ENCODE measurements at regions not wholly inside any gene's neighbourhood (a gene's known extent, or its start where the extent isn't known, plus 50 kb on each side); places are given as distances from the start of the nearest gene placed in this dataset.
"Not testable (repeated sequence)": the region's sequence is repeated elsewhere in the genome, so short reads cannot be mapped to it uniquely, and the experiment has no call there.

GRCh38 chr3:30471796-30472489, 134.5 kb upstream of the TGFBR2 start:
- Histone ChIP-seq H3K4me1 (ENCODE audit: control insufficient read depth, insufficient read depth, low read length, unreplicated experiment) (peaks cover 48% of the 10 kb centered on the region), H3K27me3 (ENCODE audit: insufficient read depth, low read length) (no peaks in the 10 kb centered on the region), H3K79me2 (ENCODE audit: control insufficient read depth, insufficient read depth, low read length, unreplicated experiment) (no peaks in the 10 kb centered on the region), H3K27ac (ENCODE audit: low read depth, low read length) (no peak overlapping the region), H2AFZ (ENCODE audit: low read length, unreplicated experiment) (peak overlapping the region; percentile 57), H3K36me3 (ENCODE audit: insufficient read depth, low read length) (0 out of 2 replicates have a peak, but pooled peaks cover 4% of the 10 kb centered on the region), H3K4me3 (ENCODE audit: low read depth, low read length) (no peak overlapping the region)

GRCh38 chr3:30473374-30474051, 132.9 kb upstream of the TGFBR2 start:
- H3K4me1 ChIP-seq (ENCODE audit: control insufficient read depth, insufficient read depth, low read length, unreplicated experiment), result peaks cover 53% of the 10 kb centered on the region
- H3K79me2 ChIP-seq (ENCODE audit: control insufficient read depth, insufficient read depth, low read length, unreplicated experiment), result no peaks in the 10 kb centered on the region
- no peak overlapping the region for H3K4me3 ChIP-seq (ENCODE audit: low read depth, low read length)
- 0 out of 2 replicates have a peak, but pooled peaks cover 4% of the 10 kb centered on the region for H3K36me3 ChIP-seq (ENCODE audit: insufficient read depth, low read length)
- H3K27ac ChIP-seq (ENCODE audit: low read depth, low read length), result peak overlapping the region; percentile 86
- H3K27me3 ChIP-seq (ENCODE audit: insufficient read depth, low read length), result no peaks in the 10 kb centered on the region
- H2AFZ ChIP-seq (ENCODE audit: low read length, unreplicated experiment), result peak overlapping the region; percentile 46

GRCh38 chr3:30474371-30474770, 132.0 kb upstream of the TGFBR2 start:
- H3K4me3 ChIP-seq (ENCODE audit: low read depth, low read length), result no peak overlapping the region
- H3K27ac ChIP-seq (ENCODE audit: low read depth, low read length), result peak overlapping the region; percentile 86
- no peaks in the 10 kb centered on the region for H3K79me2 ChIP-seq (ENCODE audit: control insufficient read depth, insufficient read depth, low read length, unreplicated experiment)
- H2AFZ ChIP-seq (ENCODE audit: low read length, unreplicated experiment), result peak overlapping the region; percentile 37
- H3K4me1 ChIP-seq (ENCODE audit: control insufficient read depth, insufficient read depth, low read length, unreplicated experiment), result peaks cover 53% of the 10 kb centered on the region
- 0 out of 2 replicates have a peak, but pooled peaks cover 4% of the 10 kb centered on the region for H3K36me3 ChIP-seq (ENCODE audit: insufficient read depth, low read length)
- H3K27me3 ChIP-seq (ENCODE audit: insufficient read depth, low read length), result no peaks in the 10 kb centered on the region

GRCh38 chr3:30475038-30475808, 131.2 kb upstream of the TGFBR2 start:
- H3K27me3 ChIP-seq (ENCODE audit: insufficient read depth, low read length), result no peaks in the 10 kb centered on the region
- 0 out of 2 replicates have a peak, but pooled peaks cover 4% of the 10 kb centered on the region for H3K36me3 ChIP-seq (ENCODE audit: insufficient read depth, low read length)
- H2AFZ ChIP-seq (ENCODE audit: low read length, unreplicated experiment), result no peak overlapping the region
- H3K27ac ChIP-seq (ENCODE audit: low read depth, low read length), result no peak overlapping the region
- H3K4me1 ChIP-seq (ENCODE audit: control insufficient read depth, insufficient read depth, low read length, unreplicated experiment), result peaks cover 53% of the 10 kb centered on the region
- no peak overlapping the region for H3K4me3 ChIP-seq (ENCODE audit: low read depth, low read length)
- H3K79me2 ChIP-seq (ENCODE audit: control insufficient read depth, insufficient read depth, low read length, unreplicated experiment), result no peaks in the 10 kb centered on the region

DNA sequence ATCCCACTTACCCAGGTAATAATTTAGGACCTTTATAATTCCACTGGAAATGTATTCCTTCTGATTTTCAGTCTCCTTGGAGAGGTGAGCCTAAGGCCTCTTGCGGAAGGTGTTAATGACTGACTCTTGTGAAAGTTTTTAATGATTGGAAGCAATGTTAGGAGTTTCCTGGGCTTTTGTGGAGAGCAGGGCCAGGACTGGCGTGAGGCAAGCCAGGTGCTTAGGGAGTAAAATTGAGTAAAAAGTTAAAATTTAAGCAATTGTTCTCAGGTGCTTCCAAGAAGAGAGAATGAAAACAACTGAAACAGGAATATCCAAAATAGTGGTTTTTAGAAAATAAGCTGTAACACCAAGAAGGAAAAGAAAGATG, 130.6 kb upstream of the TGFBR2 start:
- Histone ChIP-seq H3K4me1 (ENCODE audit: control insufficient read depth, insufficient read depth, low read length, unreplicated experiment) (peaks cover 48% of the 10 kb centered on the region), H2AFZ (ENCODE audit: low read length, unreplicated experiment) (no peak overlapping the region), H3K36me3 (ENCODE audit: insufficient read depth, low read length) (0 out of 2 replicates have a peak, but pooled peaks cover 4% of the 10 kb centered on the region), H3K79me2 (ENCODE audit: control insufficient read depth, insufficient read depth, low read length, unreplicated experiment) (no peaks in the 10 kb centered on the region), H3K27me3 (ENCODE audit: insufficient read depth, low read length) (no peaks in the 10 kb centered on the region), H3K27ac (ENCODE audit: low read depth, low read length) (no peak overlapping the region), H3K4me3 (ENCODE audit: low read depth, low read length) (no peak overlapping the region)

DNA sequence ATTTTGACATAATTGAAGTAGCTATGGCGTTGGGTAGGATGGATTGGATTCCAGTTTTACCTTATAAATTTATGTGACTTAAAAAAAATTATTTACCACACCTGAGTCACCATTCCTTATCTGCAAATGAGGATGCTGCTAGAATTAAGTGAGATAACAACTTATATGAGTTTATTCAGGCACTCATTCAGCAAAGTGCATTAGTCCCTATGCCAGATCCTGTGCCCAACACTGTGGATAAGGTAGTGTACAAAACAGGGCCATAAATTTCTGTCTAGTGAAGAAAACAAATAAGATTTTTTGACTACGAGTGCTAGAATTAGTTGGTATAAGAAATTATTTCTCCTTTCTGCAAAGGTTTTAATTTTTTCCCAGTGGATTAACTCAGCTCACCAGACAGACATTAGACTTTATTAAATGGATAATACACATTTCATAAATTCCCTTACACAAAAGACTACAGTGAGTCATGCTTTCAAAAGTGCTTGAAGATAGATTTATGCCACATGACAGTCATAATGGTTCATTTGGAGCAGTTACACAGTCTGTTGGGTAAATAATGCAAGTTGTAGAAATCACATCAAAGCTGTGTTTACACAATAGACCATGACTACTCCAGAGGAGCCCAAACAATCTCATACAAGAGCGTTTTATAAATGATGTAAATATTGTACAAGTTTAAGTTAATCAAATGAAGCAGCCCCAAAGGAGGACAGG, 129.9 kb upstream of the TGFBR2 start:
- no peaks in the 10 kb centered on the region for H3K27me3 ChIP-seq (ENCODE audit: insufficient read depth, low read length)
- H3K79me2 ChIP-seq (ENCODE audit: control insufficient read depth, insufficient read depth, low read length, unreplicated experiment), result no peaks in the 10 kb centered on the region
- 0 out of 2 replicates have a peak, but pooled peaks cover 4% of the 10 kb centered on the region for H3K36me3 ChIP-seq (ENCODE audit: insufficient read depth, low read length)
- no peak overlapping the region for H3K4me3 ChIP-seq (ENCODE audit: low read depth, low read length)
- H2AFZ ChIP-seq (ENCODE audit: low read length, unreplicated experiment), result no peak overlapping the region
- H3K27ac ChIP-seq (ENCODE audit: low read depth, low read length), result no peak overlapping the region
- H3K4me1 ChIP-seq (ENCODE audit: control insufficient read depth, insufficient read depth, low read length, unreplicated experiment), result peaks cover 40% of the 10 kb centered on the region

DNA sequence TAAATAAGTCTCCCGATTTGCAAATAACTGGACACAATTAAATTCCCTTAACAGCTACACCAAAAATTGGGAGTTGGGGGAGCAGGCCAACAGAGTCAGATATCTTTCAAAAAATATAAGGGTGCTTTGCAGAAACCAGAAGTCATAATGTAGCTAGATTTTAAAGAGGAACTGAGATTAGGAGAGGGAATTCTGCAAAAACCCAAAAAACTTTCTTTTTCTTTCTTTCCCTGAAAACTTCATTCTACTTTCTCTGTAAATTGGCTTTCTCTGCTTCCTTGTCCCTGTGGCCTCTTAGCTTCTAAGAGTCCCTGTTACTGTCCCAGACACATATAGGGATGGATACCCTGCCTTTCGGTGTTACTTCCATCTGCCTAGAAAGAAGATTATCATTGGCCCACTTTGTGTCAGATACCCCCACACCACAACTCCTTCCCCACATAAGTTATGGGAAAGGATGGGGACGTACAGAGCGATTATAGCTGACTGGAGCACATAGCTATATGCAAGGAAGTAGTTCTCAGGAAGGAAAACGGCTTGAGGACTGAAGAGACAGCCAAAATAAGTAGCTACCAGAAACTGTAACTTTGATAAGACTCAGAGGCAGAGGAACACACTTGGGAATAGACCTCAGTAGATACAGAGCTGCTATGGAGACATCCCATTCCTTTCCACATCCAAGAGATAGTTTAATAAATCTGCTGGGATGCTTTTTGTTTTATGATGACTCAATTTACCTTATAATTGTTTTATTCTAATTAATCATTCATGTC, 129.1 kb upstream of the TGFBR2 start:
- Histone ChIP-seq H3K27ac (ENCODE audit: low read depth, low read length) (no peak overlapping the region), H3K4me3 (ENCODE audit: low read depth, low read length) (no peak overlapping the region), H3K27me3 (ENCODE audit: insufficient read depth, low read length) (no peaks in the 10 kb centered on the region), H3K36me3 (ENCODE audit: insufficient read depth, low read length) (0 out of 2 replicates have a peak, but pooled peaks cover 4% of the 10 kb centered on the region), H2AFZ (ENCODE audit: low read length, unreplicated experiment) (no peak overlapping the region), H3K4me1 (ENCODE audit: control insufficient read depth, insufficient read depth, low read length, unreplicated experiment) (peaks cover 36% of the 10 kb centered on the region), H3K79me2 (ENCODE audit: control insufficient read depth, insufficient read depth, low read length, unreplicated experiment) (no peaks in the 10 kb centered on the region)

DNA sequence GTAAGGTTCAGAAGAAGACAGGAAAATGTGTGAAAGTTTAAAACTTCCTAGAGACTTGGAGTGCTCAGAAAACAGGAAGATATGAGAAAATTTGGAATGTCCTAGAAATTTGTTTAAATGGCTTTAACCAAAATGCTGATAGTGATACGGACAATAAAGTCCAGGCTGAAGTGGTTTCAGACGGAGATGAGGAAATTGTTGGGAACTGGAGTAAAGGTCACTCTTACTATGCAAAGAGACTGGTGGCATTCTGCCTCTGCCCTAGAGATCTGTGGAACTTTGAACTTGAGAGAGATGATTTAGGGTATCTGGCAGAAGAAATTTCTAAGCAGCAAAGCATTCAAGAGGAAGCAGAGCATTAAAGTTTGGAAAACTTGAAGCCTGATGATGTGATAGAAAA, 126.7 kb upstream of the TGFBR2 start:
- not testable (repeated sequence) for H2AFZ ChIP-seq (ENCODE audit: low read length, unreplicated experiment); H3K79me2 ChIP-seq (ENCODE audit: control insufficient read depth, insufficient read depth, low read length, unreplicated experiment); H3K36me3 ChIP-seq (ENCODE audit: insufficient read depth, low read length); H3K27me3 ChIP-seq (ENCODE audit: insufficient read depth, low read length); H3K4me3 ChIP-seq (ENCODE audit: low read depth, low read length); H3K27ac ChIP-seq (ENCODE audit: low read depth, low read length)
- H3K4me1 ChIP-seq (ENCODE audit: control insufficient read depth, insufficient read depth, low read length, unreplicated experiment), result peaks cover 22% of the 10 kb centered on the region

DNA sequence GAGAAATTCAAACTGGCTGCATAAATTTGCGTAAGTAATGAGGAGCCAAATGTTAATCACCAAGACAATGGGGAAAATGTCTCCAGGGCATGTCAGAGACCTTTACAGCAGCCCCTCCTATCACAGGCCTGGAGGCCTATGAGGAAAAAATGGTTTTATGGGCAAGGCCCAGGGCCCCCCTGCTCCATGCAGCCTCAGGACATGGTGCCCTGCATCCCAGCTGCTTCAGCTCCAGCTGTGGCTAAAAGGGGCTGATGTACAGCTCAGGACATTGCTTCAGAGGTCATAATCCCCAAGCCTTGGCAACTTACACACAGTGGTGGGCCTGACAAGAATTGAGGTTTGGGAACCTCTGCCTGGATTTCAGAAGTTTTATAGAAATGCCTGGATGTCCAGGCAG, 126.2 kb upstream of the TGFBR2 start:
- H3K4me3 ChIP-seq (ENCODE audit: low read depth, low read length); H3K27me3 ChIP-seq (ENCODE audit: insufficient read depth, low read length); H2AFZ ChIP-seq (ENCODE audit: low read length, unreplicated experiment); H3K27ac ChIP-seq (ENCODE audit: low read depth, low read length); H3K36me3 ChIP-seq (ENCODE audit: insufficient read depth, low read length); H3K79me2 ChIP-seq (ENCODE audit: control insufficient read depth, insufficient read depth, low read length, unreplicated experiment): not testable (repeated sequence)
- peaks cover 22% of the 10 kb centered on the region for H3K4me1 ChIP-seq (ENCODE audit: control insufficient read depth, insufficient read depth, low read length, unreplicated experiment)

GRCh38 chr3:30480587-30480986, 125.8 kb upstream of the TGFBR2 start:
- H3K79me2 ChIP-seq (ENCODE audit: control insufficient read depth, insufficient read depth, low read length, unreplicated experiment), result no peaks in the 10 kb centered on the region
- peaks cover 22% of the 10 kb centered on the region for H3K4me1 ChIP-seq (ENCODE audit: control insufficient read depth, insufficient read depth, low read length, unreplicated experiment)
- no peaks in the 10 kb centered on the region for H3K36me3 ChIP-seq (ENCODE audit: insufficient read depth, low read length)
- no peak overlapping the region for H2AFZ ChIP-seq (ENCODE audit: low read length, unreplicated experiment)
- no peaks in the 10 kb centered on the region for H3K27me3 ChIP-seq (ENCODE audit: insufficient read depth, low read length)
- no peak overlapping the region for H3K27ac ChIP-seq (ENCODE audit: low read depth, low read length)
- no peak overlapping the region for H3K4me3 ChIP-seq (ENCODE audit: low read depth, low read length)
